IPS-15b (cell line): ENCODE measurements at regions not wholly inside any gene's neighbourhood (a gene's known extent, or its start where the extent isn't known, plus 50 kb on each side); places are given as distances from the start of the nearest gene placed in this dataset.

Experiments used
- H3K27me3 ChIP-seq: one replicate; pipeline ENCODE4 v1.6.1; 2013; ENCODE audit warnings: low read length; ENCODE audit not compliant: control insufficient read depth, insufficient read depth
- H3K36me3 ChIP-seq: one replicate; pipeline ENCODE4 v1.6.1; 2013; ENCODE audit warnings: low read length; ENCODE audit not compliant: control insufficient read depth, insufficient read depth
- H3K4me1 ChIP-seq: one replicate; pipeline ENCODE4 v1.6.1; 2013; ENCODE audit warnings: mild to moderate bottlenecking, low read length; ENCODE audit not compliant: control insufficient read depth, insufficient read depth
- H3K4me3 ChIP-seq: one replicate; pipeline ENCODE4 v1.5.1; 2013; ENCODE audit warnings: low read depth, low read length
- H3K9ac ChIP-seq: one replicate; pipeline ENCODE4 v1.6.1; 2013; ENCODE audit warnings: low read depth, mild to moderate bottlenecking, low read length
- H3K9me3 ChIP-seq: one replicate; pipeline ENCODE4 v1.6.1; 2013; ENCODE audit warnings: mild to moderate bottlenecking, low read length; ENCODE audit not compliant: control insufficient read depth, insufficient read depth

GRCh38 chr2:167900435-167901114 lies 346.8 kb downstream of the STK39 start:
- Histone ChIP-seq H3K27me3 (no peaks in the 10 kb centered on the region), H3K4me3 (no peak overlapping the region), H3K9me3 (no peaks in the 10 kb centered on the region), H3K36me3 (no peaks in the 10 kb centered on the region), H3K9ac (no peak overlapping the region), H3K4me1 (peaks cover 2% of the 10 kb centered on the region)

DNA sequence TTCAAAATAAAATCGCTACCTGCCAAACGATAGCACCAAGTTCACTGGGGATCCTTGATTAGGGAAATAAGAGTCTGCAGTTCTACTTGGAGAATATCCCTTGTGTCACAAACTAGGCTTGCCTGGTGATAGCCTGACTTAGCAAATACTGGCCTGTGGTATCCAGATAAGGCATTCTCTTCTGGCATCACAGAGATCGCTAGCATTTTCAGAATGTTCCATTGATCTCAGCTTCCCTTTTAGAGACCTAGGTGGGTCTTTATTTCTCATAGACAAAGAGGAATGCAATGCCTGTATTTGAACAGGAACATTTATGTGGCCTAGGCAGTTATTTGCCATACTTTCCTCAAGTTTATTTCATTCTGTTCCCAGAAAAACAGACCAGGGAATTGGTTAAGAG lies 349.1 kb downstream of the STK39 start:
- H3K27me3 ChIP-seq: no peaks in the 10 kb centered on the region
- H3K36me3 ChIP-seq: no peaks in the 10 kb centered on the region

DNA sequence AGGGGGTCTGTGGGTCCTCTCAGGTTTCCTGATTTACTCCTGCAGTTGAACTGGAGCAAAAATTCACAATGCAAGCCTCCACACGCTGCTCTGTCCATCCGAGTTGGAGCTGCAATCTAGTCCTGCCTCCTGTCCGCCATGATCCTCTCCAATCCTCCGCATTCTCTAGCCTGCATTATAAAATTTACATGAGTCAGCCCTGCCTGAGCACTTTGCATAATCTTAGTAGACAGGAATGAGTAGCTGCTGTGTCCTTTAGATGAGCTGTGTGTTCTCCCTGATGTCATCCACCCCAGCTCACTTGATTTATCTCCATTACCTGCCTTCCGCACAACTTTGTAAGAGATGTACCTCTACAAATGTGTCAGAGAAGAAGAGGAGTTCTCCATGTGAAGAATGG lies 355.6 kb downstream of the STK39 start:
- no peak overlapping the region for H3K4me3 ChIP-seq
- no peak overlapping the region for H3K9ac ChIP-seq
- H3K4me1 ChIP-seq: no peaks in the 10 kb centered on the region
- H3K9me3 ChIP-seq: peaks cover 4% of the 10 kb centered on the region
- no peaks in the 10 kb centered on the region for H3K36me3 ChIP-seq
- H3K27me3 ChIP-seq: no peaks in the 10 kb centered on the region

More for the DNA sequence above, 349.1 kb downstream of the STK39 start:
- no peaks in the 10 kb centered on the region for H3K4me1 ChIP-seq
- no peak overlapping the region for H3K9ac ChIP-seq
- H3K4me3 ChIP-seq: no peak overlapping the region
- peaks cover 4% of the 10 kb centered on the region for H3K9me3 ChIP-seq

- Histone ChIP-seq H3K9ac (no peak overlapping the region), H3K4me1 (no peaks in the 10 kb centered on the region), H3K4me3 (no peak overlapping the region), H3K27me3 (no peaks in the 10 kb centered on the region), H3K9me3 (peaks cover 4% of the 10 kb centered on the region), H3K36me3 (no peaks in the 10 kb centered on the region)
Measured at GRCh38 chr2:167890739-167891138, 356.7 kb downstream of the STK39 start.

DNA sequence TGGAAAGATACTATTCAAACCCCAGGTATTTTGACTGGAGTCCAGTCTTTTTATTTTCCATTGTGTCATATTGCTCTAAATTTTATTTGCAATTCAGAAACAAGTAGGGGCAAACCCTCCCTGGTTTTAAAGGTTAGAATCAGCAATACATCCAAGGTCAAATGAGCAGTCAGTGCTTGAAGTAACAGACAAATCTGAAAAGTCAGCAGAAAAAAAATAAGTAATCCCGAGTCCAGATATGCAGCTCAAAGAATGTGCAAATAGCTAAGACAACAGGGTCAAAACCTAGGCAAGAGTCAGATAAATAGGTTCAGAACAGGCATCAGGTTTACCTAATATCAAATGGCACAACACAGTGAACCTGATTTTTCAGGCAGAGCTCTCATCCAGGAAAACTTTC lies 367.0 kb downstream of the STK39 start:
- no peak overlapping the region for H3K4me3 ChIP-seq
- H3K4me1 ChIP-seq: no peaks in the 10 kb centered on the region
- H3K9me3 ChIP-seq: no peaks in the 10 kb centered on the region
- H3K27me3 ChIP-seq: no peaks in the 10 kb centered on the region
- H3K36me3 ChIP-seq: no peaks in the 10 kb centered on the region
- H3K9ac ChIP-seq: no peak overlapping the region

- Histone ChIP-seq H3K27me3 (no peaks in the 10 kb centered on the region), H3K36me3 (no peaks in the 10 kb centered on the region), H3K9me3 (no peaks in the 10 kb centered on the region), H3K4me1 (no peaks in the 10 kb centered on the region), H3K4me3 (no peak overlapping the region), H3K9ac (no peak overlapping the region)
Measured at GRCh38 chr2:167875529-167875928, 371.9 kb downstream of the STK39 start.

- no peaks in the 10 kb centered on the region for H3K27me3 ChIP-seq
- H3K9me3 ChIP-seq: no peaks in the 10 kb centered on the region
- no peaks in the 10 kb centered on the region for H3K36me3 ChIP-seq
- H3K4me1 ChIP-seq: no peaks in the 10 kb centered on the region
- H3K9ac ChIP-seq: no peak overlapping the region
- no peak overlapping the region for H3K4me3 ChIP-seq
Measured at GRCh38 chr2:167874812-167875211, 372.6 kb downstream of the STK39 start.

DNA sequence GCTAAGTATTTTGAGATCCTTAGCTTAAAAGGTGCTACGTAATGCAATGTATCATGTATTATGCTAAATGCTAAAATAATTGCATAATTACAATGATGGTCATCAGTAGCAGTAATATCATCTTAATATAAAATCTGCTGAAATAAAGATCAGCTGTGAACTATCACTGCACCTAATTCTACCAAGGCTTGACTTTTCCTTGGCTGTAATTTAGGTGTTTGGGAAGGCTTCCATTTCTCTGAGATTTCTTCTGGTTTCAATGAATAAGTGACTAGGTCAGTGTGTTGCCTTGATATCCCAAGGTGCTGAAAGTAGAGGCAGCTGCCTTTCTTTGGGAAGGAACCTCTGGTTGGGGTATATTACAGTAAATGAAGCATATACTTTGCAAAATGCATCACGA lies 376.1 kb downstream of the STK39 start:
- H3K9me3 ChIP-seq: no peaks in the 10 kb centered on the region
- H3K9ac ChIP-seq: no peak overlapping the region
- no peaks in the 10 kb centered on the region for H3K4me1 ChIP-seq
- H3K27me3 ChIP-seq: no peaks in the 10 kb centered on the region
- no peak overlapping the region for H3K4me3 ChIP-seq
- no peaks in the 10 kb centered on the region for H3K36me3 ChIP-seq

GRCh38 chr2:167869200-167869599 lies 378.2 kb downstream of the STK39 start:
- Histone ChIP-seq H3K9ac (no peak overlapping the region), H3K36me3 (no peaks in the 10 kb centered on the region), H3K4me1 (no peaks in the 10 kb centered on the region), H3K4me3 (no peak overlapping the region), H3K27me3 (no peaks in the 10 kb centered on the region), H3K9me3 (no peaks in the 10 kb centered on the region)

DNA sequence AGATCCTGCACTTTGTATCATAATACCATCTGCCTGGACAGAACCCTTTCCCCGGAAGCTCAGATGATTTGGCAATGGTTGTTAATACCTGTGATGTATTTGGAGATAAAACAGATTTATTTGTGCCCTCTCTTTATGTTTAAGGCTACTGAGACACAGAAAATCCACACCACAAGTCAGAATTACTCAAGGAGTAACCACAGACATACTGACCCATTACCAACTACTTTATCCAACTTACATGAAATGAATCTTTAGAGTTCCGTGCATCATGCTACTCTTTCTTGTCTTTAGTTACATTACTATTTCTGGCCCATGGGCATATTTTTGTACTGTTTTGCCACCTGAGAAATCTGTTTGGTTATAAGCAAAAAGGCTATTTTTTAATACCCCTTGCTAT lies 384.0 kb downstream of the STK39 start:
- no peak overlapping the region for H3K4me3 ChIP-seq
- peaks cover 5% of the 10 kb centered on the region for H3K9me3 ChIP-seq
- no peak overlapping the region for H3K9ac ChIP-seq
- peaks cover 32% of the 10 kb centered on the region for H3K4me1 ChIP-seq
- no peaks in the 10 kb centered on the region for H3K27me3 ChIP-seq
- H3K36me3 ChIP-seq: peaks cover 8% of the 10 kb centered on the region

DNA sequence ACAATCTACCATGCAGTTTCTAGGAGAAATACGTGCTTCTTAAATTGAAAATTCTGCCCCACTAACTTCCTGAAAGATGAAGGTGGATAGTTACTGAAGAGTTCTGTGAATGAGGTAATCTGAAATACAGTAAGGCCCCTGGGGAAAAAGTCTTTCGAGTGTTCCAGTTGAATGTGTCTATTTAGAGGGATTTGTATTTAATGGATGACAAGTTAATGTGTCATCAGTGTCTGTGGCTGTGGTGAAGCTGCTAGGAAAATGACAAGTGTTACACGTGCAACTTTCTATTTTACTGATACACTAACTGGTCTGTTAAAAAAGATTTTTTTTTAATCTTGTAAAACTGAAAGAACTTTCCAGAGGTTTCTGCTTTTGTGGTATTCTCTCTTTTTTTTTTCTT lies 384.6 kb downstream of the STK39 start:
- no peak overlapping the region for H3K4me3 ChIP-seq
- peaks cover 5% of the 10 kb centered on the region for H3K9me3 ChIP-seq
- H3K9ac ChIP-seq: no peak overlapping the region
- peaks cover 32% of the 10 kb centered on the region for H3K4me1 ChIP-seq
- H3K36me3 ChIP-seq: peaks cover 8% of the 10 kb centered on the region
- no peaks in the 10 kb centered on the region for H3K27me3 ChIP-seq

DNA sequence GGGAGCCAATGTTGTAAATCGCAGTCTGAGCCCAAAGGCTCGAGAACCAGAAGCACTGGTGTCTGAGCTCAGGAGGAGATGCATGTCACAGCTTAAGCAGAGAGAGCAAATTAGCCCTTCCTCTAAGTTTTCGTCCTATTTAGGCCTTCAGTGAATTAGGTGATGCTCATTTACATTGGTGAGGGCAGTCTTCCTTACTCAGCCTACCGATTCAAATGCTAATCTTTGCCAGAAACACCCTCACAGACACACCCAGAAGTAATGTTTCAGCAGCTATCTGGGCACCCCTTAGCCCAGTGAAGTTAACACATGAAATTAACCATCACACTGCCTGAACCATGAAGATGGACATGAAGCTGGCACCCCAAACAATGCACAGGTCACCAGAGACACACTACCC lies 385.1 kb downstream of the STK39 start:
- Histone ChIP-seq H3K27me3 (no peaks in the 10 kb centered on the region), H3K9ac (no peak overlapping the region), H3K9me3 (peaks cover 5% of the 10 kb centered on the region), H3K36me3 (peaks cover 8% of the 10 kb centered on the region), H3K4me1 (peaks cover 32% of the 10 kb centered on the region), H3K4me3 (no peak overlapping the region)
